Skeletal muscle satellite cell (primary cell): ENCODE measurements at regions not wholly inside any gene's neighbourhood (a gene's known extent, or its start where the extent isn't known, plus 50 kb on each side); places are given as distances from the start of the nearest gene placed in this dataset.

Source experiments
- H3K27me3 ChIP-seq: 2 replicates; pipeline ENCODE4 v1.7.0; 2013; ENCODE audit warnings: low read length; ENCODE audit not compliant: control insufficient read depth, insufficient read depth
- H3K36me3 ChIP-seq: 2 replicates; pipeline ENCODE4 v1.7.0; 2013; ENCODE audit warnings: mild to moderate bottlenecking, control low read depth, low read length; ENCODE audit not compliant: insufficient read depth
- H3K4me1 ChIP-seq: 2 replicates; pipeline ENCODE4 v1.7.0; 2013; ENCODE audit warnings: low read length; ENCODE audit not compliant: control insufficient read depth, insufficient read depth
- H3K4me2 ChIP-seq: 2 replicates; pipeline ENCODE4 v1.7.0; 2013; ENCODE audit warnings: mild to moderate bottlenecking, low read length
- H3K4me3 ChIP-seq: 2 replicates; pipeline ENCODE4 v1.7.0; 2013; ENCODE audit warnings: low read length
- H3K9ac ChIP-seq: 2 replicates; pipeline ENCODE4 v1.7.0; 2013; ENCODE audit warnings: mild to moderate bottlenecking, low read depth, low read length, moderate library complexity
- H3K9me3 ChIP-seq: replicated peaks from 2 replicates; pipeline ENCODE4 v1.7.0; 2013; ENCODE audit warnings: mild to moderate bottlenecking, control low read depth, low read length

- no peaks in the 10 kb centered on the region for H3K27me3 ChIP-seq
- H3K4me1 ChIP-seq = no peaks in the 10 kb centered on the region
- no peak overlapping the region for H3K4me2 ChIP-seq
- H3K9ac ChIP-seq = no peak overlapping the region
- H3K4me3 ChIP-seq = no peak overlapping the region
- no peaks in the 10 kb centered on the region for H3K9me3 ChIP-seq
- no peaks in the 10 kb centered on the region for H3K36me3 ChIP-seq
Observed at GRCh38 chr6:149185799-149186357, 131.6 kb upstream of the TAB2 start.

DNA sequence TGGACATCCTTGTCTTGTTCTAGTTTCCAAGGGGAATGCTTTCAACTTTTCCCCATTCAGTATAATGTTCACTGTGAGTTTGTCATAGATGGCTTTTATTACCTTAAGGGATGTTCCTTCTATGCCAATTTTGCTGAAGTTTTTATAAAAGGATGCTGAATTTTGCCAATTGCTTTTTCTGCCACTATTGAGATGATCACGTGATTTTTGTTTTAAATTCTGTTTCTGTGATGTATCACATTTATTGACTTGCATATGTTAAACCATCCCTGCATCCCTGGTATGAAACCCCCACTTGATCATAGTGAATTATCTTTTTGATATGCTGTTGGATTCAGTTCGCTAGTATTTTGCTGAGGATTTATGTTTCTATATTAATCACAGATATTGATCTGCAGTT is 130.6 kb upstream of the TAB2 start:
- H3K9ac ChIP-seq = no peak overlapping the region
- H3K9me3 ChIP-seq = no peaks in the 10 kb centered on the region
- no peak overlapping the region for H3K4me2 ChIP-seq
- no peaks in the 10 kb centered on the region for H3K4me1 ChIP-seq
- H3K36me3 ChIP-seq = no peaks in the 10 kb centered on the region
- H3K27me3 ChIP-seq = no peaks in the 10 kb centered on the region
- no peak overlapping the region for H3K4me3 ChIP-seq

DNA sequence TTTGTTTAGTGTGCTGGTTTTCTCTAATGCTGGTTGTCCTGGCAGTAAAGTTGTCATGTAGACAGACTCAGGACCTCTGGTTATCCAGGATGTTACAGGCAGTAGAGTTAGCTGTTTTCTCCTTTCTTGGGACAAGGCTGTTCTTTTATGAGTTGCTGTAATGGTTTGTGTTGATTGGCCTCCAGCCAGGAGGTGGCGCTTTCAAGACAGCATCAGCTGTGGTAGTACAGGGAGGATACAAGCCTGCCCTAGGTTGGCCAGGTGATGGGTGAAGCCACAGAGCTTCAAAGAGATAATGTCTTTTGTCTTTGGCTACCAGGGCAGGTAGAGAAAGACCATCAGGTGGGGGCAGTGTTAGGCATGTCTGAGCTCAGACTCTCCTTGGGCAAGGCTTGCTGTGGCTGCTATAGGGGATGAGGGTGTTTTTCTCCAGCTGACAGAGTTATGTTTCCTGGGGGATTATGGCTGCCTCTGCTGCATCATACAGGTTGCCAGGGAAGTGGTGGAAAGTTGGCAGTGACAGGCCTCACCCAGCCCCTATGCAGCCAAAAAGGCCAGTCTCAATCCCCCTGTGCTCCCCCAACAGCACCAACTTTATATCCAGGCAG is 127.2 kb upstream of the TAB2 start:
- H3K36me3 ChIP-seq = no peaks in the 10 kb centered on the region
- H3K4me3 ChIP-seq = no peak overlapping the region
- no peaks in the 10 kb centered on the region for H3K27me3 ChIP-seq
- H3K9ac ChIP-seq = no peak overlapping the region
- H3K9me3 ChIP-seq = no peaks in the 10 kb centered on the region
- H3K4me1 ChIP-seq = no peaks in the 10 kb centered on the region
- H3K4me2 ChIP-seq = no peak overlapping the region

DNA sequence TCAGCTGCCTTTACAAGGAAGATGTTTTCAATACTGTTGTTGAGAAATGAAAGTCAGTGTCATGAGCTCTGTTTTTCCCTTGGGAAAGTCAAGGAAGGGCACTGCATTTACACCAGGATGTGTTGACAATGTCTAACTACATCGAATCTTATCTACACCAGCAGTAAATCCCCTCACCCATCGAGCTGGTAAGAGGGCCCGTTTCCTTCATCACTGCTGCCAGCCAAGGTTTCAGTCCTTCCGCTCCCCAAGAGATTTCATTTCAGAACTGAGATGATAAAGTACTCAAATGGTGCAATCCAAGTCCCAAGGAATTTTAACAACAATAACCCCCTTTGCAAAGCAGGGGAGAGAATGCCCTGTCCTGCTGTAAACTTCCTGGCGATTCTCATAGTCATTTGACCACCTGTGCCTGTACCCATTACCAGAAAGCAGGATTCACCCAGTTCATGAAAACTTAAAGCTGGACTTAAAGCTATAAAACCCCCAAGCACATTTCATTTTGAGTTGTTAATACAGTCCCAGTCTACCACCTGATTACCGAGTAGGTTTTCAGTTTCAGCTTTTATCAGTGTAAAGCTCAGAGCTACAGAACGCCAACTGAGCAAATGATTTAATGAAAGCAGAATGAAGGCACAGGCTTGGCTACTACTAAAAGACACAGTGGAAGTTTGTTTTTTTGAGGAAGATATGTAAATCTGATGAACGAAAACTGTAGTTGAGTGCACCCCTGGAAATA is 122.5 kb upstream of the TAB2 start:
- Histone ChIP-seq H3K9ac (no peak overlapping the region), H3K4me2 (no peak overlapping the region), H3K9me3 (no peaks in the 10 kb centered on the region), H3K4me3 (no peak overlapping the region), H3K36me3 (no peaks in the 10 kb centered on the region), H3K4me1 (no peaks in the 10 kb centered on the region), H3K27me3 (no peaks in the 10 kb centered on the region)

DNA sequence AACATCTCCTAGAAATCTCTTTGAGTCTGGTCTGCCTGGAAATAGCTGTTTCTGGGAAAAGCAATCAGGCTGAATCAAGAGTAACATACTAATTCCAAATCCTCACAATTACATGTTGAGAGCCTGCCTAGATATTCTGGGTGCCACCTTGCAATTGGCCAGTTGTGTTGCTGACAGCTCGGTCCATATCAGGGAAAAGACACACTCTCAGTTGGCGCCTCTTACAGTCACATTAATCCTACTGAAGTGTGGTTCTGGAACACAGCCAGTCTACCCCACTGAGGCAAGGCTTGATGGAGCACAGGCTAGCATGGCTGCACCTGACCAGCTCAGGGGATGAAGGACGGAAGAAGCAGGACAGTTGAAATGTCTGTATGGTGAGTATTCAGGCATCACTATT is 121.4 kb upstream of the TAB2 start:
- Histone ChIP-seq H3K4me3 (no peak overlapping the region), H3K4me1 (no peaks in the 10 kb centered on the region), H3K9ac (no peak overlapping the region), H3K9me3 (no peaks in the 10 kb centered on the region), H3K27me3 (no peaks in the 10 kb centered on the region), H3K36me3 (no peaks in the 10 kb centered on the region), H3K4me2 (no peak overlapping the region)

GRCh38 chr6:149197482-149197881 is 120.0 kb upstream of the TAB2 start:
- H3K4me3 ChIP-seq = no peak overlapping the region
- no peak overlapping the region for H3K4me2 ChIP-seq
- H3K4me1 ChIP-seq = no peaks in the 10 kb centered on the region
- H3K27me3 ChIP-seq = no peaks in the 10 kb centered on the region
- H3K9me3 ChIP-seq = no peaks in the 10 kb centered on the region
- no peaks in the 10 kb centered on the region for H3K36me3 ChIP-seq
- H3K9ac ChIP-seq = no peak overlapping the region

- no peaks in the 10 kb centered on the region for H3K4me1 ChIP-seq
- H3K9ac ChIP-seq = no peak overlapping the region
- H3K9me3 ChIP-seq = no peaks in the 10 kb centered on the region
- H3K27me3 ChIP-seq = no peaks in the 10 kb centered on the region
- no peak overlapping the region for H3K4me2 ChIP-seq
- no peaks in the 10 kb centered on the region for H3K36me3 ChIP-seq
- H3K4me3 ChIP-seq = no peak overlapping the region
Observed at GRCh38 chr6:149198265-149198664, 119.2 kb upstream of the TAB2 start.

DNA sequence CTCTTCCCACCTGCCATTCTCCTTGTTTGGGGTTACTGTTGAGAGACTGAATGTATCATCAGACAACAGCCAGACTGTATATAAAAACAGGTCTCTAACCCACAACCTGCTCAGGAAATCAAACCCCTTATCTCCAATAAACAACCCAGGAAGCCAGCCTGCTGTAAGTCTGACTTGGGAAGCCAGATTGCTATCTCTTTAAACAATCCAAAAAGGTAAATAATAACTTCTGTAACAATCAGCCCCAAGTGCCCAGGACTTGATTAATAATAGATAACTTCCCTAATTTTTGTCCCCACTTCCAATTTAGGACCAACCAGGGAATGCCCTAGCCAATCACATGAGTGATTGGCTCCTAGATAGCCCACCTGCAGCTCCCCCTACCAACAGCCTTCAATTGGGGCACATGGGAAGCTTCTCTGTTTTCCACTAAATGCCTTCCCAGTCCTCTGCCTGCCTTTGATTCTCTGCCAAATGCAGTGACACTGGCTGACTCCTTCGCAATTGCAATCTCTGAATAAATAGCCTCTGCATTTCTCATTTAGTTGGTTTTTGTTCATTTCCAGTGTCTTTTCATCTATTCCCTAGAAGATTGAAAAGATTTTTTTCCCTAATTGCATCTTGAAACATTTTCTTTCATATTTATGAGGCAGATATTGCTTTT is 117.1 kb upstream of the TAB2 start:
- no peaks in the 10 kb centered on the region for H3K9me3 ChIP-seq
- no peaks in the 10 kb centered on the region for H3K36me3 ChIP-seq

DNA sequence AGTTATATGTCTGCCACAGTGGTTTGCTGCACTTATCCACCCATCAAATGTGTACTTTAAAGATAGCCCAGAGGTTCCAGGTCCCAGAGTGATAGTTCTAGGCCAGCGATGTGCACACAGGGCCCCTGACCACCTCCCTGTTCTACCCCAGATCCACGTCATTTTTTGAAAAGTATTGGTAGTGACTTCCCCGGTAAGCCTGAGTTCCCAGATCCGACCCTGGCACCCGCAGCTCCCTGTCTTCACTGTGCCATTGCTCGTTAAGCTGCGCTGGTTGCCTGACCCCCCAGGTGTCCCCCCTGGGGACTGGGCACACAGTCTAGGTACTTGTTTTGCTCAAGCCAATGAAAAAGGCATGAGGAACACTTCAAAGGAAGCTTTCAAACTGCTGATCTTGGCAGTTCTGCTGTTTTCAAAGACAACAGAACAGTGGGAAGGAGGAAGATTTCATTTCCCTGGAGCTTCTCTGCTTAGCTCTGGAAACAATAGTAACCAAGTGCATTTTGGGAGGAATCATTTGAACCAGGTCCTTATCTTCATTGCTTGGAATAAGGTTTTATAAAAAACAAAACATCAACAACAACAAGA is 116.3 kb upstream of the TAB2 start:
- Histone ChIP-seq H3K36me3 (no peaks in the 10 kb centered on the region), H3K27me3 (no peaks in the 10 kb centered on the region), H3K4me1 (no peaks in the 10 kb centered on the region), H3K4me3 (no peak overlapping the region), H3K4me2 (no peak overlapping the region), H3K9ac (no peak overlapping the region), H3K9me3 (no peaks in the 10 kb centered on the region)

More for the DNA sequence above, 117.1 kb upstream of the TAB2 start:
- Histone ChIP-seq H3K4me3 (no peak overlapping the region), H3K9ac (no peak overlapping the region), H3K4me1 (no peaks in the 10 kb centered on the region), H3K27me3 (no peaks in the 10 kb centered on the region), H3K4me2 (no peak overlapping the region)

DNA sequence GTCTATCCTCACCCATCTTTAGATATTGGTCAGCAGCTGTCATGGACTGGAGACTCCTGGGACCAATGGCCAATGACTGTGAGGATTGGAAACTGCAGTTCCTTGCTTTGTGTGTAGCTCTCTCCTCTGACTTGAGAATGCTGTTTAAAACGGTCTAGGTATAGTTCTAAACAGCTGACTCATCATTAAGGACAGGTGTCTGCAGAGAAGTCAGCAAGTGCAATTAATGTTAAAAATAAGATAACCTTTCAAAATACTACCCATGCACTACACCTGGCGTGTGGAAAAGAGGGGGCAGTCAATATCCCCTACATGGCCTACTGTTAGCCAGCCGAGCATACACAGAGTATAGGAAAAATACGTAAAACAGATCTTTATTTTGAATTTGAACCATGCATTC is 115.4 kb upstream of the TAB2 start:
- Histone ChIP-seq H3K9ac (no peak overlapping the region), H3K4me2 (no peak overlapping the region), H3K27me3 (peaks cover 3% of the 10 kb centered on the region), H3K36me3 (no peaks in the 10 kb centered on the region), H3K9me3 (no peaks in the 10 kb centered on the region), H3K4me1 (no peaks in the 10 kb centered on the region), H3K4me3 (no peak overlapping the region)

- no peaks in the 10 kb centered on the region for H3K9me3 ChIP-seq
- no peaks in the 10 kb centered on the region for H3K4me1 ChIP-seq
- H3K4me3 ChIP-seq = no peak overlapping the region
- no peak overlapping the region for H3K4me2 ChIP-seq
- no peak overlapping the region for H3K9ac ChIP-seq
- no peaks in the 10 kb centered on the region for H3K36me3 ChIP-seq
- peaks cover 3% of the 10 kb centered on the region for H3K27me3 ChIP-seq
Observed at GRCh38 chr6:149202952-149203351, 114.6 kb upstream of the TAB2 start.
